AG10803 (cell line): ENCODE measurements at regions not wholly inside any gene's neighbourhood (a gene's known extent, or its start where the extent isn't known, plus 50 kb on each side); places are given as distances from the start of the nearest gene placed in this dataset.

ENCODE experiments used
- DNase-seq: peaks from one replicate; pipeline ENCODE4 v3.0.0; 2010; ENCODE audit warnings: low read depth
- H3K4me3 ChIP-seq: 2 replicates; pipeline ENCODE4 v1.5.1; 2011; ENCODE audit warnings: mild to moderate bottlenecking, low read length, control low read depth
- TF ChIP-seq, protein P1 (sequence below): conservative IDR thresholded peaks from 2 replicates; pipeline ENCODE4 v1.5.1; 2011; ENCODE audit warnings: mild to moderate bottlenecking, low read length, control low read depth, inconsistent platforms

- DNase-seq = peak; percentile 80
- TF ChIP-seq, protein P1, sequence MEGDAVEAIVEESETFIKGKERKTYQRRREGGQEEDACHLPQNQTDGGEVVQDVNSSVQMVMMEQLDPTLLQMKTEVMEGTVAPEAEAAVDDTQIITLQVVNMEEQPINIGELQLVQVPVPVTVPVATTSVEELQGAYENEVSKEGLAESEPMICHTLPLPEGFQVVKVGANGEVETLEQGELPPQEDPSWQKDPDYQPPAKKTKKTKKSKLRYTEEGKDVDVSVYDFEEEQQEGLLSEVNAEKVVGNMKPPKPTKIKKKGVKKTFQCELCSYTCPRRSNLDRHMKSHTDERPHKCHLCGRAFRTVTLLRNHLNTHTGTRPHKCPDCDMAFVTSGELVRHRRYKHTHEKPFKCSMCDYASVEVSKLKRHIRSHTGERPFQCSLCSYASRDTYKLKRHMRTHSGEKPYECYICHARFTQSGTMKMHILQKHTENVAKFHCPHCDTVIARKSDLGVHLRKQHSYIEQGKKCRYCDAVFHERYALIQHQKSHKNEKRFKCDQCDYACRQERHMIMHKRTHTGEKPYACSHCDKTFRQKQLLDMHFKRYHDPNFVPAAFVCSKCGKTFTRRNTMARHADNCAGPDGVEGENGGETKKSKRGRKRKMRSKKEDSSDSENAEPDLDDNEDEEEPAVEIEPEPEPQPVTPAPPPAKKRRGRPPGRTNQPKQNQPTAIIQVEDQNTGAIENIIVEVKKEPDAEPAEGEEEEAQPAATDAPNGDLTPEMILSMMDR = peak; percentile 88
- H3K4me3 ChIP-seq = no peak overlapping the region
Observed at GRCh38 chr5:167723254-167723871, 568.1 kb upstream of the WWC1 start.

- no peak for DNase-seq
- TF ChIP-seq, protein P1 = no peak
- H3K4me3 ChIP-seq = no peak overlapping the region
Observed at GRCh38 chr5:167725264-167725663, 566.2 kb upstream of the WWC1 start.

DNA sequence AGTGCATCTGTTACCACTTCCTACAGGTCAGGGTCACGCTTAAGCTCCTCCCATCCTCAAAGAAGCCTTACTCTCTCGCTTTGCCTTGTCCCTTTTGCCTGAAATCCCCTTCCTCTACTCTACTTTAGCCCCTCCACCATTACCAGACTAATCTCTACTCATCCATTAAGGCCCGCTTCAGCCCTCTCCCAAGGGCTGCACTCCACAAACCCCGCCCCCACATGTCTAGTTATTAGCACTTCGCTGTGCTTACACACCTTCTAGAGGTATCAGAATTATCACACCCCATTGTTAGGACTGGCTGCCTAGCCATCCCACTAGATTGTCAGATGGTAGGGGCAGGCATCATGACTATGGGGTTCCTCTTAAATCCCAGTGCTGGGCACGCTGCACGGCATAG is 565.7 kb upstream of the WWC1 start:
- no peak for DNase-seq
- TF ChIP-seq, protein P1 = no peak
- no peak overlapping the region for H3K4me3 ChIP-seq

GRCh38 chr5:167726642-167727041 is 564.8 kb upstream of the WWC1 start:
- TF ChIP-seq, protein P1 = no peak
- H3K4me3 ChIP-seq = no peak overlapping the region
- DNase-seq = peak; percentile 87

DNA sequence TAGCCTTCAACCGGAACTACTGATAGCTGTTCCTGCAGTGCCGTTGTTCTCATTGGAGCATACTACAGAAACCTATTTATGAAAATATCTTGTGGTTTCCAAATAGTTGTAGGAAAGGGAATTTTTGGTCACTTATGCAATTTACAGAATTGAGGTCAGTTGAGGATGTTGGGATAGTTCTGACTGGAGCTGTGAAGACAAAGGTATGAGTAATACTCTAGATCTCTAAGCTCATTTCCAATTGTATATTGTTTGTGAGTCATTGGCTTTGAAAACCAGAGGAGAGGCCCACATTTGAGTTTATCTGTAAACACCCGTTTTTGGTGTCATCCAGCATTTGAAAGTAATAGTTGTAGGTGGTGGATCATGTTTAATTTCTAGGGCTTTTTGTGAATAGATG is 561.3 kb upstream of the WWC1 start:
- TF ChIP-seq, protein P1 = no peak
- no peak overlapping the region for H3K4me3 ChIP-seq
- peak; percentile 98 for DNase-seq

DNA sequence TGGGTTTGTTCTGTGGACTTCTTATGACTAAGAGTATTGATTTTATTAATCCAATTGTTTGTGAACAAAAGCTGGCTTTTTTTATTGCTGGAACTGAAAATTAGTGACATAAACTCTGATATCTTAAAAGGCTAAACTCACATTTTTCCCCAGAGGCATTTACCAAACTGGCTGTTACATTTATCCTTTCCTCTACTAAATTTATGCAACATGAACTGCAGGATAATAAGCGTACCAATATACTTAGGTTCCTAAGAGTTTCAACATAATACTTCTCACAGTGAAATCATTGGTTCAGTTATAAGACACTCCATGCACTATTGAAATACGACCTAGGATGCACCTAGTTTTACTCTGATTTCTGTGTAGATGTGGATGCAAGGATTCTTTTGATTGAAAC is 560.8 kb upstream of the WWC1 start:
- H3K4me3 ChIP-seq = no peak overlapping the region
- TF ChIP-seq, protein P1 = no peak
- DNase-seq = no peak

GRCh38 chr5:167731951-167732350 is 559.5 kb upstream of the WWC1 start:
- TF ChIP-seq, protein P1 = no peak
- DNase-seq = peak; percentile 48
- no peak overlapping the region for H3K4me3 ChIP-seq
